Stimulated activated CD4-positive, alpha-beta T cell treated with anti-CD3 and anti-CD28 coated beads, TNF-alpha, amount 100 ng/mL, for 24 hours (primary cell): ENCODE measurements at regions not wholly inside any gene's neighbourhood (a gene's known extent, or its start where the extent isn't known, plus 50 kb on each side); places are given as distances from the start of the nearest gene placed in this dataset.
"Not testable (repeated sequence)": the region's sequence is repeated elsewhere in the genome, so short reads cannot be mapped to it uniquely, and the experiment has no call there.

ENCODE experiments used
- DNase-seq, 3 experiments: peaks; one replicate each; pipeline ENCODE4 v3.0.0-alpha.2; 2020; ENCODE audit warnings: low read depth in 3 of 3

DNA sequence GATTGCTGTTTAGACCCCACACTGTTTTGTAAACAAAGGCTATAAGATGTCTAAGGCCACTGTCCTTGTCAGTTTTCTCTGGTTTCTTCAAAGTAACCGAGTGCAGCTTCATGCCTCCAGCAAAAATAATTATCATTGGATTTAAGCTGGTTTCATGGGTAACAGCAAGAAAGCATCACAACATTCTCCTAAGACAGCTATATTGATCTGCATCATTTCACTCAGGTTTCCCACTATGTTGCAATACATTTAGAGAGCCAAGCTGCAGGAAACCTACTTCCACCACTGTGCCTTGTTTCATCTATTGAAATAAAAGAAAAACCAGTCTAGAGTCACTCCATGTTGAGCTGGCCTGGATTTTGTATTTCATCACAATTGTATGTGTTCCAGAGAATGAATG, 351.4 kb downstream of the OXSM start:
- no peak for DNase-seq

DNA sequence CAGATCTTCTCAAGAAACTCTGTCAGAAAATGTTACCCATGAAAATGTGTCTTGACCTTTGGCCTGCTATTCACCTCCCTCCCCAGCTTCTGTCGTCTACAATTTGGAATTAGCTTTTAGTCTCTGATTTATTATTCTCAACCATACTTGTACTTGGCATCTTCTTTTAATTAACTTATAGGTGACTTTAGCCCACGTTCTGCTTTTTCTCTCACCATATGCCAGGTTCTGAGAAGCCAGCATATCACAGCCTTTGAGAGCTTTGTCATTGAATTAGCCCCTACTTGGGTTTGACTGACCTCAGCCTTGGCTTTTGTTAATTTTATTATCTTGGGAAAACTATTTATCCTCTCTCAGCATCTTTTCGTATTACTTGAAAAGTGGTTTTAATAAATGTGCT, 355.9 kb downstream of the OXSM start:
- no peak for DNase-seq

DNA sequence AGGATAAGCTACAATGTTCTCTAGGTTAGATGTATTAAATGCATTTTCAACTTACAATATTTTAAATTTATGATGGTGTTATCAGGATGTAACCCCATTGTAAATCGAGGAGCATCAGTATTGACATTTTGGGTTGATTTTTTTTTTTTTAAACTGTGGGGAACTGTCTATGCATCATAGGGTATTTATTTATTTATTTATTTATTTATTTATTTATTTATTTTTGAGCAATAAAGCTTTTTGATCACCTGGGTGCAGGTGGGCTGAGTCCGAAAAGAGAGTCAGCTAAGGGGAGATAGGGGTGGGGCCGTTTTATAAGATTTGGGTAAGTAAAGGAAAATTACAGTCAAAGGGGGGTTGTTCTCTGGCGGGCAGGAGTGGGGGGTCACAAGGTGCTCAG, 367.5 kb downstream of the OXSM start:
- not testable (repeated sequence) for DNase-seq

DNA sequence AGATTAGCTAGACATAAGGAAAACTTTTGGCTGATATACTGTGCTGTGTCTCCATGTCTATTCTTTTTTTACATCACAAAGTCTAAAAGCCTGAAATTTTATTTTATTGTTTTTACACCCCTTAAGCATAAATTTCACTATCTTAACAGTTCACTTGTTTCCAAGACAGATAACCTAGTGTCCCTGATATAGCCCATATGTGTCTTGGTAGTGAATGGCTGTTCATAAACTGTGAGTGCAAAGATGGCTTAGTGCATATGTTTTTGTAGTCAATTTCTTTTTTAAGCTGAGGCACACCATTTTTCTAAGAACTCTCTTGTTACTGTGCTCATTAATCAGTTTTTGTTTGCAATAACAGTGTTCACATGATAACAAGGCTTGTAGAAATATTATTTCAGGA, 381.1 kb downstream of the OXSM start:
- no peak for DNase-seq

DNA sequence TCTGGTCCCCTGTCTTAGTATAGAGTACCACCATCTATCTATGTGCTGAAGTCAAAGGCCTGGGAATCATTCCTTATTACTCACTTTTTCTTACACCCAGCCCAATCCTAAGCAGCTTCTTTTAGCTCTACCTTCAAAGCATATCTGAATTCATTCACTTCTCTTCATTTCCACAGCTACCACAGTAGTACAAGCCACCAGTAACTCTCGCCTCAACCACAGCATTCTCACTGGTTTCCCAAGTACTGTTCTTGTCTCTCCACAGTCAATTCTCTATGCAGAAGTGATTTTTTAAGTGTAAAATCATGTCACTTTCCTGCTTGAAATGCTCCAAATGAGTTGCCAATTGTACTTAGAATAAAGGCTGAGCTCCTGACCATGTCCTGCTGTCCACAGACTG, 401.7 kb downstream of the OXSM start:
- no peak for DNase-seq

DNA sequence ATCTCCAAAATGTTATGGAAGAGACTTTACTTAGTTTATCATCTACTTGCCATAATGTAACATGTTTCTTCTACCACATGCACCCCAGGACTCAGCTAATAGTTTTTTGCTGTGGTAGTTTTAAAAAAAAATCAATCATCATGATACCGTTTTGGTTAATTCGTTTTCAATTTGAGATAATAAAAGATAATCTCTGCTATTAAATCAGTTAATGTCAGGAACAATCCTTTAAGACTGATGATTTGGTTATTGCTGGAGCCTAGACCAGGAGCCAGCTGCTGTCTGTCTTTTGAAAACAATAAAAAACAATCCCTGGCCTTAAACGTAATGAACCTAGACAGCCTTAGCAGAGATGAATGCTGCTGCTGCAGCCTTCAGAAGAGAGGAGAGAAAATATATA, 403.7 kb downstream of the OXSM start:
- no peak for DNase-seq

DNA sequence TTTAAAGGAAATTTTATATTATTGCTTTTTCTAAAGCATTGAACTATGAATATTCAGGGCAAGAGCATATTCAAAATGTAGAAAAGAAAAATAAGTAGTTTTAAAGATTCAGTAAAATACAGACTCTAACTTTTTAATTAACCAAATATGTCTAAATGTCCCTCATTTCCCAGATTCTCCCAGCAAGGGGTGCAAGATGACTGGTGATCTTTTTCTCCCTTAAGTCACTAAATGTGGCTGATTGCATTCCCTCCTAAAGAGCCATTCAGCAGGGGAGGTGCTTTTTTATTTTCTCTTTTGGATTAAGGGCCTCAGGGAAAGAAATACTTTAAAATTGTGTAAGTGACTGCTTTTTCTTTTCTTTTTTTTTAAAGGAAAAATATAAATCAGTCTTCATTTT, 406.9 kb downstream of the OXSM start:
- DNase-seq = no peak

DNA sequence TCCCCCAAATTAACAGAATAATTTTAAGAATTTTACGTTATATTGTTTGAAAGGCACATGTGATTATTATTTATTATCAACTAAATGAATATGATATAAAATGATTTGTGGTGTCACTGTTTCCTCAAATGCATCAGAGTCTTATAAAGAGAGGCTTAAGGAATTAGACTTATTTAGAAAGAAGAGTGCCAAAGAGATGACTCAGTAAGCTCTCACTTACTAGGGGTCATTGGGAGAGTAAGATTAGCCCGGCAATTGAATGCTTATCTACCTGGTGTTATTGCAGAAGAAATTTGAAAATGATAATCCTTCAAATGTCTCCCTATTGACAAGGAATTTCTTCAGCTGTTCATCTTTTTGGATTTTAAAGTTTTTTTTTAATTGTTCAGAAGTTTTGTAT, 408.7 kb downstream of the OXSM start:
- no peak for DNase-seq

DNA sequence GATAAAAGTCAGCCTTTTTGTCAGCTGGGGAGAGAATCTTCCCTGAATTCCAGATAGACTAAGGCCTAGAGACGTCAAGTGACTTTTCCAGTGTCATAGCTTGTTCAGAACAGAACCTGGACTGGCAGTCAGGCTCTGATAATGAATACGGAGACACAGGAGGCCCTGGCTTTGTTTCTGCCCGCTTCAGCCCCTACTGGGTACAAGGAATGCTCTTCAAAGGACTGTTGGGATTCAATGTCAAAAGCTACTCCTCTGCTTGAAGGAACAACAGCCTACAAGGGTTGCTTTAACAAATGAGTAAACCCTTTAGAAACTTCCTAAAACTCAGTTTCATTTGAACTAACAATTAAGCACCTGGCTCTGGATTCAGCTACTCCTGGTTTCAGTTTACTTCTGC, 412.3 kb downstream of the OXSM start:
- DNase-seq = no peak

DNA sequence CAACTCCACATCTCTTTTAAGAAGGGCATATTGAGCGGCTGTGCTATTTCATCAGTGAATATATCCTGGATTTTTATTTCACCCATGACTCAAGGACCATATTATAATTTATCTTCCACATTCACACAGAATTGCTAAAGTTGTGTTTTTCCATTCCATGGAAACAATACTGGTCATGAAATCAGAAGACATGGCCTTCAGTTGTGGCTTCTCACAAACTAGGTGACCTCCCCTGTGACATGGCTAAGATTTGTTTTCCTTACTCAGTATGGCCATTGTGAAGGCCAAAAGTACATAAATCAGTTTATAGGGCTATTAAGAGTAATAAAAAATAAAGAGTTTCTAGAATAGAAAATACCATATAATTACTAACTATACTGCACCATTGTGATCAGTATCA, 415.6 kb downstream of the OXSM start:
- no peak for DNase-seq

DNA sequence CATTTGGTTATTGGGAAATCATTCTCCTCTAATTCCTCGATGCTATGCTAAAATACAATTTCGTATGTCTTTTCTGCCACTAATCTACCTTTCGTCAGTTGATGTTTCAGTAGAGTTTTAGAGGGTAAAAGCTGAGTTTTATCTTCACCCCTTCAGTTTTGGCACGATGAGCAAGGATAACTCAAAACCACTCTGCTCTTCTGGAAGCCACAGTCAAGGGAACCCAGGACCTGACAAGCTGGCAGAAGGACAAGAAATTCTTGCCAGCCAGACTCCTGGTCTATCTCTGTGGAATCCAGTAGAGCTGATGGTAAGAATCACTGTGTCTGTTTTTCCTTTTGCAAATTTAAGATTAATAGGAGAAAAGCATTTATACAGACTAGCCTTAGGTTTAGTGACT, 414.4 kb upstream of the LRRC3B start:
- no peak for DNase-seq

DNA sequence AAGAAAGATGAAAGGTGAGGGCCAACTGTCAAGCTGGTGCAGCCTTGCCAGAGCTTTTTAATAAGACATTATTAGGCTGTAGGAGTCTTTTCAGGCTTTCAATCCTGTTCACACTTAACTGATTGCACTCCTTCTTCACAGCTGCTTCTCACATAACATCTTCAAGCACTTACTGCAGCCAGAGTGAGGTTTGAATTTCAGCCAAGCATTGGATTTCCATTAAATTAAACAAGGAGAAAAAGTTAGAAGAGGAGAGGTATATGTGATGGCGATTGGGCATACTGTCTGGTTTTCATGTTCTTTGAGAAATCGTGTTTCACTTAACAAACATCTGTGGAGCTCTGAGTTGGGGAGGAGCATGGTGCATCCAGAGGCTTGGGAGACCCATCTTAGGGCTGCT, 392.8 kb upstream of the LRRC3B start:
- no peak for DNase-seq

DNA sequence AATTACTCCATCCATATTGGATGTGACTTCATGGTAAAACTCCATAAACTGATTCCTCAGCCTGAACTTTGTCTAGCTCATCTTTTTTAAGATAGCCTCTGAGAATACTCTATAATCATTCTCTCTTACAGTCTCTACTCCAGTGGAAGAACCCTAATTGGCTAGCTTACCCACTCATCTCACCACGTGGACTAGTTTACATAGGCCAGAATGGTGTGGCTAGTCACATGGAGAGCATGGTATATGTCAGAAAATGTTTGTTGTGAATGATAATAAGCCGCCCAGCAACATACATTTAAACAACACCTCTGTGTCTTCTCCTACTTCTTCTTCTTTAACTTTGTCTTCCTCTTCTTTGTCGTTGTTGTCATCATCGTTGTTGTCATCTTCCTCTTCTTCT, 389.2 kb upstream of the LRRC3B start:
- DNase-seq = no peak

DNA sequence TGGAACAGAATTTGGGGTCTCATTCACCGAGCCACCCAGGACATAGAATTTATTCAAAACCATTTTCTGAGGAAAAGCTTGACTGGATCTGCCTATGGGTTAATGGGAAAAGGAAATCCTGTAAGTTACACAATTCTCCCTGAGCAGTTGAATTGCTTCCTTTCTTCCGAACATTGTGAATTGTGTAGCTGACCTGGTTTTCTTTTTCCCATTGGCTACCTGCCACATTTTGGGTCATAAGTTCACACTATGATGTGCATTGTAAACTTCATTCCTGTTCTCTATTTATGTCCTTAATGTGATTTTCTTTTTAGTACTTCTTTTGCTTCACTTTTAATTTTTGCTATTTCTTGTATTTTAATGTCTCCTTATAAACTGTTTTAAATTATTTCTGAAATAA, 386.0 kb upstream of the LRRC3B start:
- no peak for DNase-seq

DNA sequence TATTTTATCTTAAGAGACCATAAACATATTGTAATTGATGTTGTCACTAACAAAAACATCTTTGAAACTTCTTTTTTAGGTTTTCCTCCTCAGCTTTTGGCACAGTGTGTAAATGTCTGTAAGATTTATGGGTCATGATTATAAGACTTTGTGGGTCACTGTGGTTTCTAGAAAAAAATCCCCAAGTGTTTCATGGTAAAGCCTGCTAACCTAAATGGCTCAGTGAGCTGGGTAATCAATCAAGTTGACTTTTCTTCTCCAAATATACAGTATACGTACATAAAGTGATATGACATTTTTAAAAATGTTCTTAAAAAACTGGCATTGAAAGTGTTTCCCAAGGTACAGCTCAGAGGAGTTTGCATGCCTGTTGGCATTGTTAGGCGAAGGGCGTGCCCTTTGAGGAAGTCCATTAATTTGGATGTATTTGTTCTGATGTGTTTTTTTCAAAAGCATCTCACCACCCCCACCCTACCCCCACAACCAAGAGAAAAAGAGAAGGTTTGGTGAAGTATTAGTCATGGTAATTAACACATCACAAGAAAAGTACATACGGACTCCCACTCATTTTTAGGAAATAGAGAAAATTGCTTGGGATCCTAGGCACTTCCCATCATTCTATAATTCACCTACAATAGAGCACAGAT, 385.4 kb upstream of the LRRC3B start:
- no peak for DNase-seq

DNA sequence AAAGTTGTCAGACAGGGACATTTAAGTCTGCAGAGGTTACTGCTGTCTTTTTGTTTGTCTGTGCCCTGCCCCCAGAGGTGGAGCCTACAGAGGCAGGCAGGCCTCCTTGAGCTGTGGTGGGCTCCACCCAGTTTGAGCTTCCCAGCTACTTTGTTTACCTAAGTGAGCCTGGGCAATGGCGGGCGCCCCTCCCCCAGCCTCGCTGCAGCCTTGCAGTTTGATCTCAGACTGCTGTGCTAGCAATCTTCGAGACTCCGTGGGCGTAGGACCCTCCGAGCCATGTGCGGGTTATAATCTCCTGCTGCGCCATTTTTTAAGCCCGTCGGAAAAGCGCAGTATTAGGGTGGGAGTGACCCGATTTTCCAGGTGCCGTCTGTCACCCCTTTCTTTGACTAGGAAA, 378.0 kb upstream of the LRRC3B start:
- not testable (repeated sequence) for DNase-seq

DNA sequence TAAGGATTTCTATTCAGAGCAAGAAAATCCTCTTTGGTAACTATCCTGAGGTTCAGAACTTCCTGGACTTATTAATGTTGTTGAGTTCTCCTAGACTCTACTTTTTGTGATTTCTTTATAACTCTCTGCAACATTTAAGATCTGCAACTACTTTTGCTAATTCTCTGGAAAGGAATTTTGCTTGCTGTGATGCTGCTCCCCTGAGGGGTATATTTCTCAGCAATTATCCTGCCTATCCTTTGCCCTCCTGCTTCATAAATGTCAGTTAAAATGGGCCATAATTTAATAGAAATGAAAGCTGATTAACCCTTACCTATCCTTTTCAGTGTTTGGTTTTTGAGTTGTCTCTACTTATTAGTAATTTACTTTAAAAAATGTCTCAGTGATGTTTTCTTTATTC, 377.3 kb upstream of the LRRC3B start:
- no peak for DNase-seq

DNA sequence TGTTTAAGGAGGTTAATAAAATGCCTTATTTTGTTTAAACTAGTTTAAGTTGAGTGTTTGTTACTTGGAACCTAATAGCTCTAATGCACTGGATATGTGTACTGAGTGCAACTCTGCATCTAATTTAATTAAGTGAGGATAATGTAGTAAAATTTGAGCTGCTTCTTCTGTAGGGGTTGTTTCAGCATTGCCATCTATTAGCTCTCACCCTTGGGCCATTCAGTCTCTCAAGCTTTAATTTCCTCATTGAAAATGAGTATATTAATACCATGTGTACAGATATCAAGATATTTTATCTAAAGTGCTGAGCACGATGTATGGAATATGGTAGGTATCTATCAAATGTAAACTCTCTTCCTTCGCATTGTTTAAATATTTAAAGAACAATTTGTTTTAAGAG, 375.7 kb upstream of the LRRC3B start:
- DNase-seq = no peak

DNA sequence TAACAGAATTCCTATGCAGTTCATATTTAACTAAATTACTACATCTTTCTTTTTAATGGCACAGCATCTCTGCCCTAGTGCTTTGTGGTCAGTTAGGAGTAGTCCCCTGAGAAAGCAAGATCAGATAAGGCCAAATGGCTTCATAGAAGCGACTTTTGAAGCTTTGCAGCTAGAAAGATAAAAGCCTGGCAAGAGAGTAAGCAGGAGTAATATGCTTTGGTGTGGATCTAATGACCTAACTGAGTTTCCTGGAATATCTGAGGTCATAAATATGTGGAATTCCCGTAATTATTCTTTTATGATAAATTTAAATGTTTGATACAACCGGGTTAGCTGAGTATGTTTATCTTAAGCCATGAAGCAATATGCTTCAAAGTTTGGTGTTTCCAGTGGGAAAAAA, 374.9 kb upstream of the LRRC3B start:
- no peak for DNase-seq

DNA sequence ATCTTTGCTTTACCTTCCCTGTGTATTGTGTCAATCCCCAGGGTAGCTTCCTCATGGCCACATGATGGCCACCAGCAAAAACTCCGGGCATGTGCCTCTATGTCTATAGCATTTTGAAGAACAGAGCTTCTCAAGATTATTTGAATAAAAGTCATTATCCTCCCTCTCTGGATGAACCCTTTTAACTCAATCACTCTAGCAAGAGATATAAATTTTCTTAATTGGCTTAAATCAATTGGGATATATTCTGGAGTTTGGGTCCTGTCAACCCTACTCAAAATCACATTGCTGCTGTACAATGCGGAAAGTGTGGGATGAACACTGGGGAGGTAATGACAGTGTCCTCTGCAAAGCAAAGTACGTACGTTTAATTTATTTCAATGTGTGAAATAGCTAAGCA, 370.6 kb upstream of the LRRC3B start:
- no peak for DNase-seq

DNA sequence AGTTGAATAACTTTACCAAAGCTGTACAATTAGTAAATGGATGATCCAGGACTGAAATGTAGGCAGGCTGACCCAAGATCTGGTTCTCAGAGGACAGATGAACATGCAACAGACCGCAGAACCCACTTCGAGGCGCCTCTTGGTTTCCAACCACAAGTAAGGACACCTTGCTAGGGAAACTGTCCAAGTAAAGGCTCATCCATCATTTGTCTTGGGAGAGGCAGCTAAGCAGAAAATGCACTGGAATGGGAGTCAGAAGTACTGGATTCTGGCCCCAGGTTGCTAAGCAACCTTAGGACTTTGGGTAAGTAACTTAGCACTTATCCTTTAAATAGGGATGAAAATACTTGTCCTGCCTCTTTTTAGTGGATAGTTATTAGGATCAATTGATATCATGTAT, 366.3 kb upstream of the LRRC3B start:
- DNase-seq = no peak

DNA sequence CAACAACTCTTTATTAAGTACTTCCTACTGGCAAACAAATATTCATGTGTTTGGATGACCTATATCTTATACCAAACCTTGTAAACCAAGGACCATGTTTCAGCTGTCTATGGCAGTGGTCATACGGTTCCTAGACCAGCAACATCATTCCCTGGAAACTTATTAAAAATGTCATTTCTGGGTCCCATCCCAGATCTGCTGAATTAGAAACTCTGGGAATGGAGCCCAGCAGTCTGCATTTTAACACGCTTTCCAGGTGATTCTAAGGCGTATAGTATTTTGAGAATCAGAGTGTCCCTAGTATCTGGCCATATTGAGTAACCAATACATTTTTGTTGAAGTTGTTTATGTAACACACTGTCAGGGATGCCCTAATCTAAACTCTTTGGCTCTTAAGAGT, 363.4 kb upstream of the LRRC3B start:
- DNase-seq = no peak

DNA sequence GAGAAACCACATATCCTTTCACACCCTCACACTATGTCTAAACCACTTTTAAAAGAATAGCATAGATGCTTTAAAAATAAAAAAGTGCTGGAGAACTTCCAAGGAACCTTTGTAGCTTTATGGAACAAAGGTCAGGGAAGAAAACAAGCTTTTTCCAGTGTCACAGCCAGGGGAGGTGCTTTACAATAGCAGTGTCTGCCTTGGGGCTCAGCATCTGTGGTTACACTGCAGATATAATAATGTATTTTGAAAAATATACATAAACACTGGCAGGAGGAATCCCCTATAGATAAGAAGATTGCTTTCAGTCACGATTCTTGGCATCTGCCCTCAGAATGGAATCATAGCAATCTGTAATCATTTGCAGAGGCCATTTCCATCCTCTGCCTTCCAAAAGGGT, 362.4 kb upstream of the LRRC3B start:
- no peak for DNase-seq

DNA sequence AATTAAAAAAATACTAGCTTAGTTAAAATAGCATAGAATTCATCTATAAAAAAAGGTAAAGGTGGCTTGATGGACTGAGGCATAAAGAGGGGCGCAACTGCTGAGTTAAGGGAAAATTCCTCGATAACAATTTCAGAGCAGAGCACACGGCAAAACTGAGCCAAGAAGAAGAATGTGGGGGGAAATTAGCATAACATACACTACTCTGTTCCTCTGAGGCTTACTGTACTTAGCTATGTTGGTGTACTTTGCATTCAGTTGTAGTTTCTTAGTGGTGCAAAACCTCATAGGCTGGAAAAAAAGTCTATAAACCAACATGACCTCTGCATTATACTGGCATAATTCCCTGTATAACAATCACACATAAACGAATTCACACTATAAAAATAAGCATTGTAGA, 357.9 kb upstream of the LRRC3B start:
- no peak for DNase-seq

DNA sequence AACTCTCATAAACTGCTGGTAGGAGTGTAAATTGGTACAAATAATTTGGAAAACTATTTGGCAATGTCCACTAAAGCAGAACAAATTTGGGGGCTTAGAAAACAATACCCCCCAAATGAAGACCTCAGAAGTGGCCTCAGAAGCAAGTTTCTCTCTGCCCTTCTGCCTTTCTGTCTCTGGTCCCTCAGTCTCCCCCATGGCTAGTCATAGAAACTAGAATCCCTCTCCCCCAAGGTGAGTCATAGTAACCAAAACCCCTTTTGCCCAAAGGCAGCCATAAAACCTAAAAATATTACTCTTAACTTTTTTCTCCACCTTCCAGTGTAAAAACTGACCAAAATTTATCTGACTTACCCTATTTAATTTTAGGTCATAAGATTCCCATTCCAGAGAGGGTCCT, 350.7 kb upstream of the LRRC3B start:
- DNase-seq = no peak
